Osteocyte (in vitro differentiated cells): ENCODE measurements at regions not wholly inside any gene's neighbourhood (a gene's known extent, or its start where the extent isn't known, plus 50 kb on each side); places are given as distances from the start of the nearest gene placed in this dataset.

Experiments used
- DNase-seq: peaks from one replicate; pipeline ENCODE4 v3.0.0; 2021; ENCODE audit warnings: mixed read lengths; ENCODE audit not compliant: unreplicated experiment; ENCODE audit errors: extremely low spot score
- H3K27ac Mint-ChIP-seq: one replicate; pipeline ENCODE4 v1.8.0; 2021; ENCODE audit warnings: mild to moderate bottlenecking, mixed read lengths; ENCODE audit not compliant: unreplicated experiment
- H3K27me3 Mint-ChIP-seq: one replicate; pipeline ENCODE4 v1.8.0; 2021; ENCODE audit warnings: mixed read lengths; ENCODE audit not compliant: unreplicated experiment
- H3K36me3 Mint-ChIP-seq: one replicate; pipeline ENCODE4 v1.8.0; 2021; ENCODE audit warnings: mixed read lengths; ENCODE audit not compliant: unreplicated experiment
- H3K4me1 Mint-ChIP-seq: one replicate; pipeline ENCODE4 v1.8.0; 2021; ENCODE audit warnings: mixed read lengths; ENCODE audit not compliant: unreplicated experiment
- H3K4me3 Mint-ChIP-seq: one replicate; pipeline ENCODE4 v1.8.0; 2021; ENCODE audit warnings: mild to moderate bottlenecking, moderate library complexity, mixed read lengths; ENCODE audit not compliant: unreplicated experiment
- H3K9me3 Mint-ChIP-seq: one replicate; pipeline ENCODE4 v1.8.0; 2021; ENCODE audit warnings: mixed read lengths; ENCODE audit not compliant: unreplicated experiment
- TF ChIP-seq, protein P1 (sequence below): fragments of 200-600 bp; sonication (generic); IDR thresholded peaks from 2 replicates; pipeline ENCODE4 v1.5.0; 2021; ENCODE audit warnings: antibody characterized with exemption, mild to moderate bottlenecking, moderate library complexity

DNA sequence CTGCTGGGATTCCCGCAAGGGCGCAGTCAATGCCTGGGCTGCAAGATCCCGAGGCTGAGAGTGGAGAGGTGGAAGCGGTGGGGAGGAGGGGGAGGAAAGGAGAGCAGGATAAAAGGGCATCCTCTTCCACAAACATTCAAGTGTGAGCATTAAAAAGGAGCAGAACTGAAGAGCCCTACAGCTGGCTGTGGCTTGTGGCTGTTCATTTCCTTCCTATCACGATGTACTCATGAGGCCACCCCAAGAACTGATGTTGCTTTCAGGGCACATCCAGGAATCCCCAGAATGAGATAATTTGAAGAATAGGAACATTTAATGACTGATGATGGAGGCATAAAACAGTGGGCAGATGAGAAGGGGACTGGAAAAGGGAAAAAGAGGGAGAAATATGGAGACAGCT lies 230.8 kb upstream of the SMIM21 start:
- Mint-ChIP-seq H3K4me1 (no peaks in the 10 kb centered on the region), H3K4me3 (no peak overlapping the region), H3K36me3 (no peaks in the 10 kb centered on the region), H3K27me3 (no peaks in the 10 kb centered on the region), H3K27ac (no peak overlapping the region), H3K9me3 (peaks cover 7% of the 10 kb centered on the region)
- TF ChIP-seq, protein P1, sequence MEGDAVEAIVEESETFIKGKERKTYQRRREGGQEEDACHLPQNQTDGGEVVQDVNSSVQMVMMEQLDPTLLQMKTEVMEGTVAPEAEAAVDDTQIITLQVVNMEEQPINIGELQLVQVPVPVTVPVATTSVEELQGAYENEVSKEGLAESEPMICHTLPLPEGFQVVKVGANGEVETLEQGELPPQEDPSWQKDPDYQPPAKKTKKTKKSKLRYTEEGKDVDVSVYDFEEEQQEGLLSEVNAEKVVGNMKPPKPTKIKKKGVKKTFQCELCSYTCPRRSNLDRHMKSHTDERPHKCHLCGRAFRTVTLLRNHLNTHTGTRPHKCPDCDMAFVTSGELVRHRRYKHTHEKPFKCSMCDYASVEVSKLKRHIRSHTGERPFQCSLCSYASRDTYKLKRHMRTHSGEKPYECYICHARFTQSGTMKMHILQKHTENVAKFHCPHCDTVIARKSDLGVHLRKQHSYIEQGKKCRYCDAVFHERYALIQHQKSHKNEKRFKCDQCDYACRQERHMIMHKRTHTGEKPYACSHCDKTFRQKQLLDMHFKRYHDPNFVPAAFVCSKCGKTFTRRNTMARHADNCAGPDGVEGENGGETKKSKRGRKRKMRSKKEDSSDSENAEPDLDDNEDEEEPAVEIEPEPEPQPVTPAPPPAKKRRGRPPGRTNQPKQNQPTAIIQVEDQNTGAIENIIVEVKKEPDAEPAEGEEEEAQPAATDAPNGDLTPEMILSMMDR: no peak
- DNase-seq: no peak

DNA sequence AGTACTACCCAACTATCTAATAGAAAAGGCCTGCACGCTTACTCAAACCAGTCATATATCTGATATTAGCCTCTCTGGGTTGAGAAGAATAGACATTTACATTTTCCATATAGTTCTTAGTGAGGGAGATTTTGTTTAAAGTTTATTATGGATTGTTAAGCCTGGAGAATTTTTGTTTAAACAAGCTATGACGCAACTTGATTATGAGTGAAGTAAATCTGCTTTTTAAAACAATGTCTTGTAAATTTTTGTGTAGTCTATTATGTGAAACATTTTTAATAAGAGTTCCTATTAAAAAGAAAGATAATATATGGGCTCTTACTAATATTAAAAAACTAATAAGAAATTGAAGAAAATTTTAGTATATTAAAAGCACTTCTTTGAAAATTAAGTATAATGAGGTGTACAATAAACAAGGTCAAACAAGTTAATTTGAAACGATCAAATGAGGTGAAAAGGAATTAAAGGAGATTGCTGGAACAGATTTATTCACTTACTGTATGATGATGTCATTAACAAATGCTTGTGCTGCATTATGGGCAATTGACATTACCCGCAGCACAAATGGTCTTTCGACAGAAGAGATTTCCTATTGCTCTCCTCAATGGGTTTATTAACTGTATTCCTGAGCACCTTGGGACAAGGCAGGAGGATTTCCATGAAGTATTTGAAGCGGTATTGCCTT lies 229.2 kb upstream of the SMIM21 start:
- no peak for DNase-seq
- TF ChIP-seq, protein P1: no peak
- Mint-ChIP-seq H3K4me3 (no peak overlapping the region), H3K27me3 (no peaks in the 10 kb centered on the region), H3K36me3 (no peaks in the 10 kb centered on the region), H3K4me1 (no peaks in the 10 kb centered on the region), H3K9me3 (peaks cover 1% of the 10 kb centered on the region), H3K27ac (no peak overlapping the region)

DNA sequence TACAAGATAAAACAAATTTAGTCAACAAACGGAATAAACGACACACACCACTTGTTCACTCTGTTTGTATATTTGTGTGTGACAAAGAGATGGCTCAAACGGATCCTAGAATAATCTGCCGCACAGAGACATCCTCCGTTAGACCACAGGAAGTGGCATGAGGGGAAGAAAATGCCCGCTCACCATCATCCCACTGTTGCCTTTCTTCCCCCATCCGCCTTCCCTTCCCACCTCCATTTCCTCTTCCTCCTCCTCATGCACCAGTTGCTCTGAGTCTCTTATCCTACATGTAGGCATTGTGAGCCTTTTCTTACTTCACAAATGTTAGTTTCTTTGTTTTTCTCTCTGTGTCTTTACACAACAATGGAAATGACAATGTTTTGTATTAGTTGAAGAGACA lies 228.5 kb upstream of the SMIM21 start:
- DNase-seq: no peak
- no peaks in the 10 kb centered on the region for H3K4me1 Mint-ChIP-seq
- H3K9me3 Mint-ChIP-seq: peaks cover 2% of the 10 kb centered on the region

DNA sequence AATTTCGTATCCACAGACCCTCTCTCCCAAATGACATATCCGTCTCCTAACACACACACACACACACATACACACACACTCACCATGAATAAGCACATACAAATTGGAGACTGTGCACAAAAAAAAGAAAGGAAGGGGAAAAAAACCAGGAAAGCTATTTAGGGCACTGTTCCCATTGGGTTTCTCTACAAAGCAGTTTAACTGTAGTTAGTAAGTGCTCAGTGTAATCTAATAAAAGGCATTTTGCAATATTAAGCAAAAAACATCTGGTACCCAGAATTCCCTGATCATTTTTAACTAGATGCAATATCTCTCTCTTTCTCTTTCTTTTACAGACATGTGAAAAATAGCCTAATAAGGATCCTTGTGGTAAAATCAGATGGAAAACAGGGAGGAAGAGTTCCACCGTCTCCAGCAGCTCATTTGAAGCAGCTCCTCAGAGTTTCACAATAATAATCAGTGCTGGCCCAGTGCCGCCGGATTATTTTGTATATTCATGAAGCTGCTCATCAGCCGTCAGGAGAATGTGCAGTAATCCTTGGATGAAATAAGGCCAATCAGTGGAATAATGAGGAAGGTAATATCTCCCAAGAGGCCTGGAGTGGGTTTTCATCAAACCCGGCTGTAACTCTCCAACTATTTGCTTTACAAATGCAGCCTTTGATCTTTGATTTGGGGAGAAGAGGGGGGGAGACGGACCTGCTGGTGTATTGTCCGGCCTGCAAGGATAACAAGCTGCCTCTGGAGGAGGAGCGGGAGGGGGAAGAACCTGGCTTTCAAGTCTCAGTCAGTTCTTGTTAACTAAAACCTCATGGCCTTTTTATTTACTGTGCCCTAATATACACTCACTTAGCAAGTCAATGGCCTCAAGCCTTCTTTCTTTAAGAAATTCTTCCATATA lies 227.6 kb upstream of the SMIM21 start:
- TF ChIP-seq, protein P1: no peak
- Mint-ChIP-seq H3K4me3 (no peak overlapping the region), H3K9me3 (peaks cover 3% of the 10 kb centered on the region), H3K27me3 (no peaks in the 10 kb centered on the region), H3K36me3 (no peaks in the 10 kb centered on the region), H3K27ac (no peak overlapping the region), H3K4me1 (no peaks in the 10 kb centered on the region)
- no peak for DNase-seq

More for the DNA sequence above, 228.5 kb upstream of the SMIM21 start:
- no peaks in the 10 kb centered on the region for H3K36me3 Mint-ChIP-seq
- H3K4me3 Mint-ChIP-seq: no peak overlapping the region
- no peaks in the 10 kb centered on the region for H3K27me3 Mint-ChIP-seq
- TF ChIP-seq, protein P1: no peak
- no peak overlapping the region for H3K27ac Mint-ChIP-seq

DNA sequence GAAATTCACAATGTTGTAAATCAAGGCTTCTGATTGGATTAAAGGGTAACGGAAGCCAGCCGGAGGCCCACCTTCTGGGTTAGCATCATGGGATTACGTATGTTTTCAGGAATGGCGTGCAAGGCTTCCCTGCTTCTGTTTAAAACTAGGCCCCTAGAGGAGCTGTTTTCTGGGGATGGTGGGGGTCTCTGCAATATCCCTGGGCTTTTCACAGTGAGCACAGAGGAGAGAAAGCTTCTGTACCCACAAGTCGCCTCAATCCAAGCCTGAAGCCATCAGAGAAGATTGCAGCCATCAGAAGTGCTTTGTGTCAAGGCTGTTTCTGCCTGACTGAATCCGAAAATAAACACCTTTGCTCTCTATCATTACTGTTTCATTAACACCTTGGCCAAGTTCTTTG lies 226.9 kb upstream of the SMIM21 start:
- Mint-ChIP-seq H3K36me3 (no peaks in the 10 kb centered on the region), H3K4me1 (no peaks in the 10 kb centered on the region), H3K9me3 (peaks cover 3% of the 10 kb centered on the region), H3K27ac (no peak overlapping the region), H3K4me3 (no peak overlapping the region), H3K27me3 (no peaks in the 10 kb centered on the region)
- DNase-seq: no peak
- TF ChIP-seq, protein P1: no peak
